Neuronal stem cell (in vitro differentiated cells): ENCODE measurements at regions not wholly inside any gene's neighbourhood (a gene's known extent, or its start where the extent isn't known, plus 50 kb on each side); places are given as distances from the start of the nearest gene placed in this dataset.

Source experiments
- DNase-seq: peaks from one replicate; pipeline ENCODE4 v3.0.0-alpha.2; 2013; ENCODE audit warnings: low spot score
- H2AFZ ChIP-seq: one replicate; pipeline ENCODE4 v1.6.1; 2013; ENCODE audit warnings: mild to moderate bottlenecking, low read length, inconsistent platforms
- H2AK5ac ChIP-seq: 2 replicates; pipeline ENCODE4 v1.6.1; 2013; ENCODE audit warnings: low read depth, mild to moderate bottlenecking, inconsistent platforms, low read length, moderate library complexity, mixed read lengths
- H2BK120ac ChIP-seq: 2 replicates; pipeline ENCODE4 v1.6.1; 2013; ENCODE audit warnings: low read depth, mild to moderate bottlenecking, inconsistent platforms, low read length, moderate library complexity, mixed read lengths
- H2BK12ac ChIP-seq: one replicate; pipeline ENCODE4 v1.6.1; 2013; ENCODE audit warnings: low read length, inconsistent platforms
- H2BK15ac ChIP-seq: 2 replicates; pipeline ENCODE4 v1.6.1; 2013; ENCODE audit warnings: mild to moderate bottlenecking, low read length, inconsistent platforms, mixed read lengths
- H2BK5ac ChIP-seq: one replicate; pipeline ENCODE4 v1.6.1; 2013; ENCODE audit warnings: inconsistent platforms, mild to moderate bottlenecking, low read length, moderate library complexity
- H3K14ac ChIP-seq: one replicate; pipeline ENCODE4 v1.6.1; 2013; ENCODE audit warnings: low read length, inconsistent platforms
- H3K18ac ChIP-seq: 2 replicates; pipeline ENCODE4 v1.6.1; 2013; ENCODE audit warnings: low read length, inconsistent platforms
- H3K23ac ChIP-seq: 2 replicates; pipeline ENCODE4 v1.6.1; 2013; ENCODE audit warnings: low read depth, mild to moderate bottlenecking, mixed read lengths, low read length, inconsistent platforms; ENCODE audit not compliant: poor library complexity
- H3K27ac ChIP-seq: replicated peaks from 3 replicates; pipeline ENCODE4 v1.5.1; 2013; ENCODE audit warnings: low read length, inconsistent platforms
- H3K27me3 ChIP-seq, 3 experiments: 2 replicates each; pipeline ENCODE4 v1.6.1; 2013; ENCODE audit warnings: low read length in 3 of 3, mild to moderate bottlenecking in 2 of 3, inconsistent platforms in 1 of 3, low read depth in 1 of 3, mixed read lengths in 1 of 3, moderate library complexity in 1 of 3; ENCODE audit not compliant: control insufficient read depth in 3 of 3, insufficient read depth in 3 of 3
- H3K36me3 ChIP-seq, 2 donors: replicated peaks in 1 of 2; 2 replicates each; pipeline ENCODE4 v1.6.1; 2013; ENCODE audit warnings: low read length in 2 of 2; ENCODE audit not compliant: control insufficient read depth in 2 of 2, insufficient read depth in 2 of 2
- H3K4ac ChIP-seq: 2 replicates; pipeline ENCODE4 v1.6.1; 2013; ENCODE audit warnings: inconsistent platforms, mild to moderate bottlenecking, low read length, moderate library complexity
- H3K4me1 ChIP-seq, 2 donors: 1 replicate in 1 of 2; 2 replicates in 1 of 2; pipeline ENCODE4 v1.6.1; 2013; ENCODE audit warnings: low read length in 2 of 2, low read depth in 1 of 2; ENCODE audit not compliant: control insufficient read depth in 2 of 2, insufficient read depth in 1 of 2
- H3K4me2 ChIP-seq: one replicate; pipeline ENCODE4 v1.6.1; 2013; ENCODE audit warnings: mild to moderate bottlenecking, low read length, inconsistent platforms; ENCODE audit not compliant: insufficient read depth, poor library complexity, severe bottlenecking
- H3K4me3 ChIP-seq, 2 donors: 2 replicates each; pipeline ENCODE4 v1.5.1; 2013; ENCODE audit warnings: low read length in 2 of 2, mild to moderate bottlenecking in 2 of 2, inconsistent platforms in 1 of 2, moderate library complexity in 1 of 2
- H3K79me1 ChIP-seq: one replicate; pipeline ENCODE4 v1.6.1; 2013; ENCODE audit warnings: low read depth, mild to moderate bottlenecking, inconsistent platforms, low read length, moderate library complexity
- H3K9ac ChIP-seq: one replicate; pipeline ENCODE4 v1.6.1; 2013; ENCODE audit warnings: mild to moderate bottlenecking, low read depth, low read length, inconsistent platforms; ENCODE audit not compliant: poor library complexity
- H3K9me3 ChIP-seq, 2 donors: replicated peaks in 1 of 2; 2 replicates each; pipeline versions ENCODE3 to v1.6.1; 2013; ENCODE audit warnings: low read length in 2 of 2, mild to moderate bottlenecking in 2 of 2, inconsistent platforms in 1 of 2, low read depth in 1 of 2, mixed read lengths in 1 of 2, moderate library complexity in 1 of 2; ENCODE audit not compliant: control insufficient read depth in 2 of 2, insufficient read depth in 1 of 2
- H4K8ac ChIP-seq: one replicate; pipeline ENCODE4 v1.6.1; 2013; ENCODE audit warnings: low read depth, mild to moderate bottlenecking, inconsistent platforms, low read length, moderate library complexity
- H4K91ac ChIP-seq: one replicate; pipeline ENCODE4 v1.6.1; 2013; ENCODE audit warnings: low read length, low read depth, mild to moderate bottlenecking, inconsistent platforms; ENCODE audit not compliant: poor library complexity
- WGBS, 2 donors: extraction: QIAGEN DNeasy Blood & Tissue Kit; methylation state at CpG; one replicate each; pipeline ENCODE4 v1.1.7; 2013; ENCODE audit warnings: missing lambda C conversion rate in 2 of 2, mixed read lengths in 1 of 2; ENCODE audit not compliant: insufficient read length in 2 of 2, insufficient replicate concordance in 1 of 2; ENCODE audit errors: extremely low coverage in 2 of 2; 5-methylcytosine and 5-hydroxymethylcytosine counted together

- Histone ChIP-seq H3K14ac (no peak overlapping the region), H3K4me2 (no peak overlapping the region), H4K8ac (no peak overlapping the region), H2BK120ac (no peak overlapping the region), H3K4me3 (no peak overlapping the region), H3K27me3 (no peaks in the 10 kb centered on the region), H4K91ac (no peak overlapping the region), H3K27ac (no peak overlapping the region), H2AK5ac (no peak overlapping the region), H3K4me1 (no peaks in the 10 kb centered on the region), H3K79me1 (no peaks in the 10 kb centered on the region), H3K4ac (no peak overlapping the region), H3K9ac (no peak overlapping the region), H3K23ac (no peak overlapping the region), H2BK12ac (no peak overlapping the region), H3K9me3 (peaks cover 6 to 13% of the 10 kb centered on the region in 2 donors), H2BK15ac (no peak overlapping the region), H3K36me3 (no peaks in the 10 kb centered on the region), H2AFZ (no peak overlapping the region), H3K18ac (no peak overlapping the region), H2BK5ac (no peak overlapping the region)
- DNase-seq = no peak
- WGBS, 2 donors = no CpG with 5 or more reads among the region's 1 CpG
These were observed 413.4 kb downstream of the KCNJ2 start for GRCh38 chr17:70582777-70583176.

GRCh38 chr17:70584255-70584654 is 414.9 kb downstream of the KCNJ2 start:
- Histone ChIP-seq H2BK120ac (no peak overlapping the region), H3K4me1 (no peaks in the 10 kb centered on the region), H2BK12ac (no peak overlapping the region), H3K4ac (no peak overlapping the region), H3K4me2 (no peak overlapping the region), H3K14ac (no peak overlapping the region), H3K36me3 (no peaks in the 10 kb centered on the region), H3K23ac (no peak overlapping the region), H3K27me3 (no peaks in the 10 kb centered on the region), H2AK5ac (peak overlapping the region; percentile 5), H3K18ac (no peak overlapping the region), H3K79me1 (no peaks in the 10 kb centered on the region), H2BK5ac (no peak overlapping the region), H3K27ac (no peak overlapping the region), H2BK15ac (no peak overlapping the region), H3K9me3 (peaks cover 6 to 16% of the 10 kb centered on the region in 2 donors), H3K9ac (no peak overlapping the region), H2AFZ (no peak overlapping the region), H4K8ac (no peak overlapping the region), H3K4me3 (peak overlapping the region in 1 of 2 donors; percentile 46), H4K91ac (no peak overlapping the region)
- no CpG with 5 or more reads among the region's 4 CpGs for whole genome bisulfite sequencing, 2 donors
- no peak for DNase-seq

GRCh38 chr17:70588003-70588402 is 418.7 kb downstream of the KCNJ2 start:
- H3K9me3 ChIP-seq = peaks cover 6 to 16% of the 10 kb centered on the region in 2 donors
- no CpG with 5 or more reads among the region's 2 CpGs for WGBS, 2 donors
- no peak overlapping the region for H2BK5ac ChIP-seq
- no peak overlapping the region for H4K91ac ChIP-seq
- H3K36me3 ChIP-seq = no peaks in the 10 kb centered on the region
- H3K9ac ChIP-seq = no peak overlapping the region
- H3K4me2 ChIP-seq = no peak overlapping the region
- H3K27me3 ChIP-seq = no peaks in the 10 kb centered on the region
- no peak overlapping the region for H2BK12ac ChIP-seq
- H3K23ac ChIP-seq = no peak overlapping the region
- H3K27ac ChIP-seq = no peak overlapping the region
- no peak overlapping the region for H2AK5ac ChIP-seq
- H3K4me1 ChIP-seq = no peaks in the 10 kb centered on the region
- no peak for DNase-seq
- no peak overlapping the region for H4K8ac ChIP-seq
- H3K18ac ChIP-seq = no peak overlapping the region
- H2BK15ac ChIP-seq = no peak overlapping the region
- no peaks in the 10 kb centered on the region for H3K79me1 ChIP-seq
- no peak overlapping the region for H2AFZ ChIP-seq
- no peak overlapping the region for H2BK120ac ChIP-seq
- no peak overlapping the region for H3K4me3 ChIP-seq
- H3K4ac ChIP-seq = no peak overlapping the region
- H3K14ac ChIP-seq = no peak overlapping the region

- Histone ChIP-seq H3K9ac (no peak overlapping the region), H3K9me3 (no peaks in the 10 kb centered on the region), H3K4ac (no peak overlapping the region), H4K8ac (no peak overlapping the region), H3K18ac (no peak overlapping the region), H2AK5ac (no peak overlapping the region), H3K27ac (no peak overlapping the region), H2BK120ac (no peak overlapping the region), H3K36me3 (no peaks in the 10 kb centered on the region), H2BK15ac (no peak overlapping the region), H2AFZ (no peak overlapping the region), H3K27me3 (no peaks in the 10 kb centered on the region), H2BK5ac (no peak overlapping the region), H3K4me1 (no peaks in the 10 kb centered on the region), H3K79me1 (no peaks in the 10 kb centered on the region), H3K4me2 (no peak overlapping the region), H3K23ac (no peak overlapping the region), H3K14ac (no peak overlapping the region), H3K4me3 (no peak overlapping the region), H4K91ac (no peak overlapping the region), H2BK12ac (no peak overlapping the region)
- no peak for DNase-seq
These were observed 428.4 kb downstream of the KCNJ2 start for GRCh38 chr17:70597774-70598173.
